ENCODE measurements at regions not wholly inside any gene's neighbourhood (a gene's known extent, or its start where the extent isn't known, plus 50 kb on each side); places are given as distances from the start of the nearest gene placed in this dataset.

- DNase-seq (ENCODE audit: low read depth) = no peak
- H3K4me3 ChIP-seq (ENCODE audit: low read depth, low read length) = no peak overlapping the region
- no peak for TF ChIP-seq CTCF (IDR thresholded peaks at IDR 0.05; ENCODE audit: insufficient read depth, low read length)
Observed at GRCh38 chr9:75440914-75441313, 352.6 kb downstream of the OSTF1 start.

DNA sequence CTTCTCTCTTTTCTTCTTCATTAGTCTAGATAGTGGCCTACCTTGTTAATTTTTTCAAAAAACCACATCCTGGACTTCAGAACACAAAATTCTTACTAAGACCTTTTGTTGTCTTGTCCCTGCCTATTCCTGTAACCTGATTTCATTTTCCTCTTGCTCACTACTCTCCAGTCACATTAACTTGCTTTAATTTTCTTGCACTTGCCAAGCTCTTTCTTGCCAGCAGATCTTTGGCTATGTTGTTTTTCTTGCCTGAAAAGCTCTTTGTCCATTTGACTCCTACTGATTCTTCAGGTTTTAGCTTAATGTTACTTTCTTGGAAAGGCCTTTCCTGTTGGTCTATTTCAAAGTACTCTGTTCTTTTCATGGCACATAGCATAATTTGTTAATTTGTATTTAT, 356.8 kb downstream of the OSTF1 start:
- H3K4me3 ChIP-seq (ENCODE audit: low read depth, low read length) = no peak overlapping the region
- DNase-seq (ENCODE audit: low read depth) = no peak
- TF ChIP-seq CTCF (IDR thresholded peaks at IDR 0.05; ENCODE audit: insufficient read depth, low read length) = no peak

GRCh38 chr9:75447281-75447680, 359.0 kb downstream of the OSTF1 start:
- H3K4me3 ChIP-seq (ENCODE audit: low read depth, low read length) = no peak overlapping the region
- no peak for DNase-seq (ENCODE audit: low read depth)
- no peak for TF ChIP-seq CTCF (IDR thresholded peaks at IDR 0.05; ENCODE audit: insufficient read depth, low read length)

GRCh38 chr9:75448281-75448680, 360.0 kb downstream of the OSTF1 start:
- TF ChIP-seq CTCF (IDR thresholded peaks at IDR 0.05; ENCODE audit: insufficient read depth, low read length) = no peak
- no peak overlapping the region for H3K4me3 ChIP-seq (ENCODE audit: low read depth, low read length)
- DNase-seq (ENCODE audit: low read depth) = no peak

DNA sequence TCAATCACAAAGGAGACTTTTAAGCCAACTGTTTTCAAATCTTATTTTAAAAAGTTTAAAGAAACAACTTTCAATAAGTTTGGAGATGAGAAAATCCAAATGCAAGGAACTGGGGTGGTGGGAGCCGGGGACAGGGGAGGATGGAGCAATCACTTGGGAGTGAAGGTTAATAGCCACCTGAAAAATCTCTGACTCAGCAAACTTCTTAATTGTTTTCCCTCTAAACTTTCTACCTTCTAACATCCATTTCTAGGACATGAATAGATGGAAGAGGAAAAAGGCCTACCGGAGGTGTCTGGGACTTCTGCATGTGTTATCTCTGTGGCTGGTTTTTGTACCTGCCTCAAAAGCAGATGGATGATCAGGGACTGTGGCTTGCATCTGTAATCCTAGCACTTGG, 360.6 kb downstream of the OSTF1 start:
- no peak overlapping the region for H3K4me3 ChIP-seq (ENCODE audit: low read depth, low read length)
- DNase-seq (ENCODE audit: low read depth) = no peak
- TF ChIP-seq CTCF (IDR thresholded peaks at IDR 0.05; ENCODE audit: insufficient read depth, low read length) = no peak

- TF ChIP-seq CTCF (IDR thresholded peaks at IDR 0.05; ENCODE audit: insufficient read depth, low read length) = no peak
- no peak for DNase-seq (ENCODE audit: low read depth)
- H3K4me3 ChIP-seq (ENCODE audit: low read depth, low read length) = no peak overlapping the region
Observed at GRCh38 chr9:75451045-75451444, 362.7 kb downstream of the OSTF1 start.

GRCh38 chr9:75451505-75451904, 363.2 kb downstream of the OSTF1 start:
- no peak overlapping the region for H3K4me3 ChIP-seq (ENCODE audit: low read depth, low read length)
- DNase-seq (ENCODE audit: low read depth) = no peak
- no peak for TF ChIP-seq CTCF (IDR thresholded peaks at IDR 0.05; ENCODE audit: insufficient read depth, low read length)

Measured in fibroblast of the aortic adventitia (primary cell).